Aorta (tissue), 5 donors: ENCODE measurements at regions not wholly inside any gene's neighbourhood (a gene's known extent, or its start where the extent isn't known, plus 50 kb on each side); places are given as distances from the start of the nearest gene placed in this dataset.

Experiments
- ATAC-seq: fragments of 200-7000 bp; cut with Tn5 transposase; one replicate; pipeline ENCODE4 v1.9.1; 2022; ENCODE audit warnings: moderate library complexity; ENCODE audit not compliant: low FRiP score
- DNase-seq, 2 donors: peaks; one replicate each; pipeline ENCODE4 v3.0.0-alpha.2; 2020
- H3K27ac ChIP-seq, 2 donors: one replicate each; pipeline ENCODE4 v1.5.1; 2013; ENCODE audit warnings: low read length in 2 of 2, mild to moderate bottlenecking in 2 of 2, moderate library complexity in 2 of 2, control low read depth in 1 of 2, inconsistent platforms in 1 of 2, low read depth in 1 of 2
- H3K27me3 ChIP-seq, 2 donors: one replicate each; pipeline ENCODE4 v1.6.1; 2013; ENCODE audit warnings: control low read depth in 1 of 2, low read length in 1 of 2, mild to moderate bottlenecking in 1 of 2, moderate library complexity in 1 of 2; ENCODE audit not compliant: insufficient read depth in 2 of 2, control insufficient read depth in 1 of 2
- H3K36me3 ChIP-seq, 2 donors: one replicate each; pipeline ENCODE4 v1.6.1; 2013; ENCODE audit warnings: control low read depth in 1 of 2, low read length in 1 of 2, mild to moderate bottlenecking in 1 of 2; ENCODE audit not compliant: insufficient read depth in 2 of 2, control insufficient read depth in 1 of 2
- H3K4me1 ChIP-seq, 2 donors: one replicate each; pipeline ENCODE4 v1.6.1; 2013; ENCODE audit warnings: low read length in 2 of 2, control low read depth in 1 of 2, mild to moderate bottlenecking in 1 of 2, moderate library complexity in 1 of 2; ENCODE audit not compliant: insufficient read depth in 2 of 2, control insufficient read depth in 1 of 2
- H3K4me3 ChIP-seq, 2 donors: one replicate each; pipeline ENCODE4 v1.5.1; 2013; ENCODE audit warnings: low read length in 2 of 2, control low read depth in 1 of 2, mild to moderate bottlenecking in 1 of 2
- H3K9me3 ChIP-seq: one replicate; pipeline ENCODE4 v1.6.1; 2013; ENCODE audit warnings: mild to moderate bottlenecking, low read length; ENCODE audit not compliant: control insufficient read depth
- WGBS, 2 donors: extraction: QIAGEN DNeasy Blood & Tissue Kit; methylation state at CpG; one replicate each; pipeline ENCODE4 v1.1.7; 2013; 5-methylcytosine and 5-hydroxymethylcytosine counted together
- intact Hi-C, 2 donors: fragments of 100-400 bp; cut with DNase I; formaldehyde crosslinking; loops; one replicate each; pipeline versions ENCODE4 v1.14.2 to v1.15.0; 2022
- donor health status: healthy with polysubstance abuse.
- donor health status: Bipolar disorder and iron deficiency.
- donor health status: DM: no; HTN: no; CAD: no.
- donor health status: DM: no; HTN: no; CAD: no.
- donor health status: DM: yes; HTN: yes; CAD: no.

- ATAC-seq: peak; percentile 88
- H3K36me3 ChIP-seq: no peaks in the 10 kb centered on the region
- H3K4me3 ChIP-seq: no peak overlapping the region
- no peaks in the 10 kb centered on the region for H3K27me3 ChIP-seq
- WGBS, 2 donors: 39 to 40% methylated on average over 14 of the region's 14 CpGs
- H3K27ac ChIP-seq: no peak overlapping the region
- H3K9me3 ChIP-seq: no peaks in the 10 kb centered on the region
- intact Hi-C loops: loop anchor here (1.0 to 10.0 kb wide), 4 partner anchors 71 to 348 kb away; partner anchors contain the start of genes WDR41 (in 2 of the 2) and PDE8B (in 1 of the 2)
- DNase-seq: peak; percentile 82 to 84
- H3K4me1 ChIP-seq: no peaks in the 10 kb centered on the region
These were observed 57.1 kb upstream of the ZBED3 start for GRCh38 chr5:77143998-77144836.

- H3K27me3 ChIP-seq: no peaks in the 10 kb centered on the region
- intact Hi-C loops: loop anchor here (5.0 to 10.0 kb wide), 3 partner anchors 74 to 352 kb away; partner anchors contain the start of genes PDE8B (in 1 of the 2) and WDR41 (in 1 of the 2)
- H3K27ac ChIP-seq: no peak overlapping the region
- H3K36me3 ChIP-seq: no peaks in the 10 kb centered on the region
- no peaks in the 10 kb centered on the region for H3K9me3 ChIP-seq
- no peak for DNase-seq
- no peaks in the 10 kb centered on the region for H3K4me1 ChIP-seq
- ATAC-seq: no peak
- no peak overlapping the region for H3K4me3 ChIP-seq
These were observed 53.3 kb upstream of the ZBED3 start for GRCh38 chr5:77140350-77140749.

GRCh38 chr5:77139001-77139400, 51.9 kb upstream of the ZBED3 start:
- H3K4me1 ChIP-seq: no peaks in the 10 kb centered on the region
- DNase-seq (no peak), ATAC-seq (no peak)
- no peaks in the 10 kb centered on the region for H3K36me3 ChIP-seq
- H3K27me3 ChIP-seq: no peaks in the 10 kb centered on the region
- H3K27ac ChIP-seq: no peak overlapping the region
- no peak overlapping the region for H3K4me3 ChIP-seq
- intact Hi-C loops: no loop called here
- 63 to 68% methylated on average over 5 of the region's 5 CpGs for WGBS, 2 donors
- no peaks in the 10 kb centered on the region for H3K9me3 ChIP-seq
